SK-N-SH (cell line): ENCODE measurements at regions not wholly inside any gene's neighbourhood (a gene's known extent, or its start where the extent isn't known, plus 50 kb on each side); places are given as distances from the start of the nearest gene placed in this dataset.

Source experiments
- CTCF ChIA-PET: fragments of 300-600, 350-600 bp; formaldehyde crosslinking; extraction: SDS; loops from one replicate; lab custom pipeline; 2021; lab: Yijun Ruan, JAX
- POLR2A ChIA-PET: fragments of 350-600 bp; sonication (Branson Sonifier 250); formaldehyde crosslinking; extraction: SDS; loops from one replicate; lab custom pipeline; 2020; ENCODE audit warnings: antibody characterized with exemption, inconsistent platforms; lab: Yijun Ruan, JAX
- DNase-seq: peaks from one replicate; pipeline ENCODE4 v3.0.0; 2012
- H2AFZ ChIP-seq: fragments of 200-600 bp; sonication (generic); 2 replicates; pipeline ENCODE4 v1.8.1; 2016; ENCODE audit warnings: antibody characterized with exemption, mild to moderate bottlenecking, low read depth
- H3F3A ChIP-seq: fragments of 200-600 bp; sonication (generic); replicated peaks from 2 replicates; pipeline ENCODE3; 2016; ENCODE audit warnings: antibody characterized with exemption, mild to moderate bottlenecking; ENCODE audit not compliant: insufficient read depth
- H3K27ac ChIP-seq, 2 experiments: fragments of 200-500 bp in 1 of 2; fragments of 200-600 bp in 1 of 2; sonication (Bioruptor generic) in 1 of 2; sonication (generic), shearing (Covaris generic) in 1 of 2; 2 replicates each; pipeline versions ENCODE4 v1.5.1 to v1.6.1; 2014 to 2016; ENCODE audit warnings: low read depth in 2 of 2, inconsistent platforms in 1 of 2, low read length in 1 of 2, mild to moderate bottlenecking in 1 of 2, mixed read lengths in 1 of 2
- H3K27me3 ChIP-seq: fragments of 200-600 bp; sonication (generic), shearing (Covaris generic); 2 replicates; pipeline ENCODE4 v1.6.1; 2016; ENCODE audit warnings: mixed run types; ENCODE audit not compliant: insufficient read depth
- H3K36me3 ChIP-seq, 2 experiments: fragments of 200-500 bp in 1 of 2; fragments of 200-600 bp in 1 of 2; sonication (Bioruptor generic) in 1 of 2; sonication (generic) in 1 of 2; replicated peaks in 1 of 2; 2 replicates each; pipeline versions ENCODE3 to v1.5.1; 2014 to 2016; ENCODE audit warnings: low read length in 1 of 2, mild to moderate bottlenecking in 1 of 2; ENCODE audit not compliant: insufficient read depth in 2 of 2, control insufficient read depth in 1 of 2
- H3K4me1 ChIP-seq, 2 experiments: fragments of 200-500 bp in 1 of 2; fragments of 200-600 bp in 1 of 2; sonication (Bioruptor generic) in 1 of 2; sonication (generic), shearing (Covaris generic) in 1 of 2; 2 replicates each; pipeline versions ENCODE4 v1.5.1 to v1.6.1; 2014 to 2016; ENCODE audit warnings: low read depth in 1 of 2, low read length in 1 of 2, mixed run types in 1 of 2; ENCODE audit not compliant: insufficient read depth in 2 of 2, control insufficient read depth in 1 of 2
- H3K4me2 ChIP-seq: fragments of 200-600 bp; sonication (generic), shearing (Covaris generic); 2 replicates; pipeline ENCODE4 v1.6.1; 2017; ENCODE audit warnings: mixed run types
- H3K4me3 ChIP-seq, 2 experiments: fragments of 200-500 bp in 1 of 2; fragments of 200-600 bp in 1 of 2; sonication (Bioruptor generic) in 1 of 2; sonication (generic), shearing (Covaris generic) in 1 of 2; 2 replicates each; pipeline versions ENCODE4 v1.5.1 to v1.8.1; 2014 to 2016; ENCODE audit warnings: low read depth in 2 of 2, inconsistent platforms in 1 of 2, low read length in 1 of 2, mild to moderate bottlenecking in 1 of 2, mixed read lengths in 1 of 2, moderate library complexity in 1 of 2
- H3K79me2 ChIP-seq: fragments of 200-600 bp; sonication (generic); 2 replicates; pipeline ENCODE4 v1.8.1; 2017; ENCODE audit warnings: mild to moderate bottlenecking; ENCODE audit not compliant: insufficient read depth
- H3K9ac ChIP-seq: fragments of 200-600 bp; sonication (generic); 2 replicates; pipeline ENCODE4 v1.6.1; 2017; ENCODE audit warnings: mixed run types
- H3K9me2 ChIP-seq: fragments of 200-600 bp; sonication (generic); 2 replicates; pipeline ENCODE4 v1.6.1; 2017; ENCODE audit warnings: mixed run types
- H3K9me3 ChIP-seq: fragments of 200-600 bp; sonication (generic); 2 replicates; pipeline ENCODE4 v1.6.1; 2017; ENCODE audit warnings: mixed run types, mild to moderate bottlenecking, moderate library complexity
- H4K20me1 ChIP-seq: fragments of 200-600 bp; sonication (generic); 2 replicates; pipeline ENCODE4 v1.6.1; 2017; ENCODE audit warnings: mild to moderate bottlenecking, mixed run types; ENCODE audit not compliant: insufficient read depth
- CHD2 ChIP-seq: fragments of 150-350 bp; IDR thresholded peaks from 2 replicates; pipeline ENCODE4 v1.6.1; 2018; ENCODE audit warnings: low read length; ENCODE audit not compliant: partially characterized antibody
- FOXJ3 ChIP-seq: sonication (generic); formaldehyde crosslinking; IDR thresholded peaks from 2 replicates; pipeline ENCODE4 v1.5.1; 2020; ENCODE audit warnings: mild to moderate bottlenecking, missing genetic modification reagents
- GABPA ChIP-seq: IDR thresholded peaks from 2 replicates; pipeline ENCODE4 v1.4.0; 2012; ENCODE audit warnings: low read depth, mild to moderate bottlenecking
- MAX ChIP-seq: IDR thresholded peaks from 2 replicates; pipeline ENCODE4 v1.4.0; 2012; ENCODE audit warnings: low read depth
- MEF2A ChIP-seq: IDR thresholded peaks from 2 replicates; pipeline ENCODE4 v1.4.0; 2012; ENCODE audit warnings: low read depth, borderline replicate concordance
- NFIC ChIP-seq: IDR thresholded peaks from 2 replicates; pipeline ENCODE4 v1.4.0; 2012; ENCODE audit warnings: borderline replicate concordance
- REST ChIP-seq: IDR thresholded peaks from 2 replicates; pipeline ENCODE4 v1.6.1; 2012; ENCODE audit warnings: mild to moderate bottlenecking, low read depth, low read length, moderate library complexity
- RFX5 ChIP-seq: IDR thresholded peaks from 2 replicates; pipeline ENCODE4 v1.6.1; 2012; ENCODE audit warnings: mild to moderate bottlenecking, improper control_type of control experiment, low read length
- TAF1 ChIP-seq: IDR thresholded peaks from 2 replicates; pipeline ENCODE4 v1.6.1; 2012; ENCODE audit warnings: low read depth, mild to moderate bottlenecking, low read length, moderate library complexity, borderline replicate concordance
- TEAD4 ChIP-seq: IDR thresholded peaks from 2 replicates; pipeline ENCODE4 v1.4.0; 2012; ENCODE audit warnings: mild to moderate bottlenecking, borderline replicate concordance; ENCODE audit not compliant: insufficient read depth
- YY1 ChIP-seq: IDR thresholded peaks from 2 replicates; pipeline ENCODE4 v1.4.0; 2012; ENCODE audit warnings: low read depth, mild to moderate bottlenecking
- ZBTB33 ChIP-seq: IDR thresholded peaks from 2 replicates; pipeline ENCODE4 v1.4.0; 2012; ENCODE audit warnings: low read depth, borderline replicate concordance
- WGBS: methylation state at CpG from one replicate; pipeline ENCODE4 v1.1.6; 2017; ENCODE audit warnings: low lambda C conversion rate; 5-methylcytosine and 5-hydroxymethylcytosine counted together

GRCh38 chr15:31573759-31574158, 247.1 kb downstream of the KLF13 start (continued):
- TF ChIP-seq REST (no peak), TEAD4 (no peak), CHD2 (no peak), MEF2A (no peak), TAF1 (no peak), RFX5 (no peak), ZBTB33 (no peak), MAX (no peak)
- TF ChIP-seq, all 33 proteins: peak for 0

- peaks cover 0 to 3% of the 10 kb centered on the region in 2 experiments; a peak in 1 of 4 replicates for H3K4me1 ChIP-seq
- POLR2A ChIA-PET: no interaction called here
- 18% methylated on average over 1 of the region's 1 CpG for WGBS
- H3K9me3 ChIP-seq: 0 out of 2 replicates have a peak, but pooled peaks cover 7% of the 10 kb centered on the region
- H4K20me1 ChIP-seq: no peaks in the 10 kb centered on the region
- H3K36me3 ChIP-seq: no peaks in the 10 kb centered on the region
- CTCF ChIA-PET: interaction anchor here (1.5 kb wide), 1 partner anchor 14 kb away, joined by 4 read pairs; no protein-coding TSS in a partner anchor
- no peak overlapping the region for H3K9ac ChIP-seq
- no peaks in the 10 kb centered on the region for H3K79me2 ChIP-seq
- H3K4me2 ChIP-seq: no peak overlapping the region
- H2AFZ ChIP-seq: no peak overlapping the region
- no peak overlapping the region for H3K27ac ChIP-seq
- DNase-seq: no peak
- H3K9me2 ChIP-seq: no peaks in the 10 kb centered on the region
- no peaks in the 10 kb centered on the region for H3K27me3 ChIP-seq
- no peaks in the 10 kb centered on the region for H3F3A ChIP-seq
- TF ChIP-seq FOXJ3 (CRISPR knock-in tag): no peak
- TF ChIP-seq YY1: no peak
- TF ChIP-seq NFIC: no peak
- TF ChIP-seq TEAD4: no peak
- TF ChIP-seq GABPA: no peak
- no peak overlapping the region for H3K4me3 ChIP-seq
These were observed 248.1 kb downstream of the KLF13 start for GRCh38 chr15:31574766-31575165.
